Stomach (tissue), 4 donors: ENCODE measurements at regions not wholly inside any gene's neighbourhood (a gene's known extent, or its start where the extent isn't known, plus 50 kb on each side); places are given as distances from the start of the nearest gene placed in this dataset.

Source experiments
- EP300 ChIP-seq: sonication (generic); formaldehyde crosslinking; IDR thresholded peaks from one replicate; pipeline ENCODE4 v1.6.1; 2017; ENCODE audit warnings: antibody characterized with exemption
- POLR2AphosphoS5 ChIP-seq, 3 donors: sonication (generic); formaldehyde crosslinking; IDR thresholded peaks; one replicate each; pipeline ENCODE4 v1.6.1; 2016; ENCODE audit warnings: antibody characterized with exemption in 3 of 3
- TF ChIP-seq, protein P1 (sequence below), 7 experiments: fragments of 450-650 bp in 4 of 7; fragments of 200-600 bp in 3 of 7; sonication (generic) in 3 of 7; IDR thresholded peaks; one replicate each; pipeline ENCODE4 v1.5.1; 2016 to 2019; ENCODE audit warnings: antibody characterized with exemption in 7 of 7, control low read depth in 2 of 7, mild to moderate bottlenecking in 1 of 7

DNA sequence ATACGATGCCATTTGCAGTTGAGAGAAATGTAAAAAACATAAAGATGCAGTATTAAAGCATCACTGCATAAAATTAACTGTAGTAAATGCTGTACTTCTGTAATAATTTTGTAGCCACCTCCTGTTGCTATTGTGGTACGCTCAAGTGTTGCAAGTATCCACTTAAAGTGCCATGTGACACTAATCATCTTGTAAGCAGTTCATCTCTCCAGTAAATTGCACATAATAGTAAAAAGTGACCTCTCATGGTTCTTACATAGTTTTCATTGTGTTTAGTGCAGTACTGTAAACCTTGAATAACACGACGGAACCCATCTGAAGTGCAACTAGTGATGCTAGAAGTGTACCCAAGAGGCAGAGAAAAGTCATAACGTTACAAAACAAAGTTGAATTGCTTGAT is 190.1 kb upstream of the VGLL2 start:
- TF ChIP-seq, protein P1, sequence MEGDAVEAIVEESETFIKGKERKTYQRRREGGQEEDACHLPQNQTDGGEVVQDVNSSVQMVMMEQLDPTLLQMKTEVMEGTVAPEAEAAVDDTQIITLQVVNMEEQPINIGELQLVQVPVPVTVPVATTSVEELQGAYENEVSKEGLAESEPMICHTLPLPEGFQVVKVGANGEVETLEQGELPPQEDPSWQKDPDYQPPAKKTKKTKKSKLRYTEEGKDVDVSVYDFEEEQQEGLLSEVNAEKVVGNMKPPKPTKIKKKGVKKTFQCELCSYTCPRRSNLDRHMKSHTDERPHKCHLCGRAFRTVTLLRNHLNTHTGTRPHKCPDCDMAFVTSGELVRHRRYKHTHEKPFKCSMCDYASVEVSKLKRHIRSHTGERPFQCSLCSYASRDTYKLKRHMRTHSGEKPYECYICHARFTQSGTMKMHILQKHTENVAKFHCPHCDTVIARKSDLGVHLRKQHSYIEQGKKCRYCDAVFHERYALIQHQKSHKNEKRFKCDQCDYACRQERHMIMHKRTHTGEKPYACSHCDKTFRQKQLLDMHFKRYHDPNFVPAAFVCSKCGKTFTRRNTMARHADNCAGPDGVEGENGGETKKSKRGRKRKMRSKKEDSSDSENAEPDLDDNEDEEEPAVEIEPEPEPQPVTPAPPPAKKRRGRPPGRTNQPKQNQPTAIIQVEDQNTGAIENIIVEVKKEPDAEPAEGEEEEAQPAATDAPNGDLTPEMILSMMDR (IDR thresholded peaks at IDR 0.05) = no peak
- TF ChIP-seq EP300 = no peak
- no peak for TF ChIP-seq POLR2AphosphoS5 (IDR thresholded peaks at IDR 0.05)
